Mononuclear cell (primary cell): ENCODE measurements at regions not wholly inside any gene's neighbourhood (a gene's known extent, or its start where the extent isn't known, plus 50 kb on each side); places are given as distances from the start of the nearest gene placed in this dataset.

ENCODE experiments used
- H3K27me3 ChIP-seq: 2 replicates; pipeline ENCODE4 v1.6.0; 2011; ENCODE audit warnings: low read length, control low read depth; ENCODE audit not compliant: insufficient read depth
- H3K4me1 ChIP-seq: 2 replicates; pipeline ENCODE4 v1.5.1; 2011; ENCODE audit warnings: mild to moderate bottlenecking, low read length, control low read depth; ENCODE audit not compliant: insufficient read depth
- H3K4me3 ChIP-seq: 2 replicates; pipeline ENCODE4 v1.5.1; 2011; ENCODE audit warnings: mild to moderate bottlenecking, low read length, moderate library complexity
- H3K9me3 ChIP-seq: 2 replicates; pipeline ENCODE4 v1.5.1; 2011; ENCODE audit warnings: low read depth, mild to moderate bottlenecking, control low read depth, low read length

GRCh38 chr12:92546635-92547348 lies 156.0 kb upstream of the PLEKHG7 start:
- Histone ChIP-seq H3K4me1 (peaks cover 9% of the 10 kb centered on the region), H3K9me3 (no peaks in the 10 kb centered on the region), H3K4me3 (no peak overlapping the region), H3K27me3 (no peaks in the 10 kb centered on the region)

GRCh38 chr12:92546259-92546634 lies 156.5 kb upstream of the PLEKHG7 start:
- H3K4me1 ChIP-seq, result peaks cover 12% of the 10 kb centered on the region
- no peaks in the 10 kb centered on the region for H3K9me3 ChIP-seq
- H3K4me3 ChIP-seq, result no peak overlapping the region
- no peaks in the 10 kb centered on the region for H3K27me3 ChIP-seq

GRCh38 chr12:92544322-92544721 lies 158.5 kb upstream of the PLEKHG7 start:
- Histone ChIP-seq H3K4me3 (no peak overlapping the region), H3K27me3 (no peaks in the 10 kb centered on the region), H3K9me3 (no peaks in the 10 kb centered on the region), H3K4me1 (peaks cover 31% of the 10 kb centered on the region)

- Histone ChIP-seq H3K4me3 (no peak overlapping the region), H3K4me1 (peaks cover 36% of the 10 kb centered on the region), H3K9me3 (no peaks in the 10 kb centered on the region), H3K27me3 (no peaks in the 10 kb centered on the region)
These were observed 158.9 kb upstream of the PLEKHG7 start for GRCh38 chr12:92543840-92544239.

- Histone ChIP-seq H3K27me3 (no peaks in the 10 kb centered on the region), H3K4me1 (peaks cover 41% of the 10 kb centered on the region), H3K9me3 (no peaks in the 10 kb centered on the region), H3K4me3 (no peak overlapping the region)
These were observed 159.4 kb upstream of the PLEKHG7 start for GRCh38 chr12:92543359-92543758.

- Histone ChIP-seq H3K4me3 (no peak overlapping the region), H3K27me3 (no peaks in the 10 kb centered on the region), H3K9me3 (no peaks in the 10 kb centered on the region), H3K4me1 (peaks cover 47% of the 10 kb centered on the region)
These were observed 161.1 kb upstream of the PLEKHG7 start for GRCh38 chr12:92541731-92542130.

GRCh38 chr12:92540782-92541423 lies 161.9 kb upstream of the PLEKHG7 start:
- Histone ChIP-seq H3K4me3 (no peak overlapping the region), H3K27me3 (no peaks in the 10 kb centered on the region), H3K4me1 (peaks cover 47% of the 10 kb centered on the region), H3K9me3 (no peaks in the 10 kb centered on the region)

GRCh38 chr12:92539976-92540781 lies 162.6 kb upstream of the PLEKHG7 start:
- Histone ChIP-seq H3K9me3 (no peaks in the 10 kb centered on the region), H3K27me3 (no peaks in the 10 kb centered on the region), H3K4me3 (no peak overlapping the region), H3K4me1 (peaks cover 47% of the 10 kb centered on the region)

GRCh38 chr12:92539110-92539749 lies 163.6 kb upstream of the PLEKHG7 start:
- H3K4me1 ChIP-seq, result peaks cover 44% of the 10 kb centered on the region
- no peak overlapping the region for H3K4me3 ChIP-seq

GRCh38 chr12:92537290-92537960 lies 165.4 kb upstream of the PLEKHG7 start:
- no peak overlapping the region for H3K4me3 ChIP-seq
- H3K9me3 ChIP-seq, result no peaks in the 10 kb centered on the region
- peaks cover 38% of the 10 kb centered on the region for H3K4me1 ChIP-seq
- no peaks in the 10 kb centered on the region for H3K27me3 ChIP-seq

More at GRCh38 chr12:92539110-92539749, 163.6 kb upstream of the PLEKHG7 start:
- no peaks in the 10 kb centered on the region for H3K27me3 ChIP-seq
- no peaks in the 10 kb centered on the region for H3K9me3 ChIP-seq

- Histone ChIP-seq H3K4me3 (no peak overlapping the region), H3K27me3 (no peaks in the 10 kb centered on the region), H3K9me3 (no peaks in the 10 kb centered on the region), H3K4me1 (peaks cover 32% of the 10 kb centered on the region)
These were observed 166.8 kb upstream of the PLEKHG7 start for GRCh38 chr12:92535961-92536360.

GRCh38 chr12:92533280-92533890 lies 169.4 kb upstream of the PLEKHG7 start:
- Histone ChIP-seq H3K27me3 (no peaks in the 10 kb centered on the region), H3K4me1 (peaks cover 7% of the 10 kb centered on the region), H3K4me3 (no peak overlapping the region), H3K9me3 (no peaks in the 10 kb centered on the region)

- no peaks in the 10 kb centered on the region for H3K9me3 ChIP-seq
- H3K4me1 ChIP-seq, result no peaks in the 10 kb centered on the region
- no peak overlapping the region for H3K4me3 ChIP-seq
- no peaks in the 10 kb centered on the region for H3K27me3 ChIP-seq
These were observed 172.1 kb upstream of the PLEKHG7 start for GRCh38 chr12:92530706-92531105.

GRCh38 chr12:92529944-92530343 lies 172.8 kb upstream of the PLEKHG7 start:
- H3K4me1 ChIP-seq, result no peaks in the 10 kb centered on the region
- no peaks in the 10 kb centered on the region for H3K27me3 ChIP-seq
- no peak overlapping the region for H3K4me3 ChIP-seq
- no peaks in the 10 kb centered on the region for H3K9me3 ChIP-seq
